ENCODE measurements at regions not wholly inside any gene's neighbourhood (a gene's known extent, or its start where the extent isn't known, plus 50 kb on each side); places are given as distances from the start of the nearest gene placed in this dataset.

- Histone ChIP-seq H3K18ac (ENCODE audit: extremely low read depth, low read length) (no peak overlapping the region), H4K91ac (replicated peaks; ENCODE audit: insufficient read length, low read length) (no peak overlapping the region), H3K56ac (replicated peaks; ENCODE audit: insufficient read length, low read depth, low read length) (no peak overlapping the region), H3K4me3 (ENCODE audit: extremely low read depth in 1 of 4, insufficient read depth in 2 of 4, low read depth in 3 of 4, low read length in 4 of 4) (no peak overlapping the region), H4K20me1 (replicated peaks in 1 of 2; ENCODE audit: control insufficient read depth in 1 of 2, insufficient read depth in 2 of 2, low read length in 2 of 2) (no peaks in the 10 kb centered on the region), H3K14ac (ENCODE audit: insufficient read length) (no peak overlapping the region), H3K23me2 (ENCODE audit: low read depth, low read length) (no peaks in the 10 kb centered on the region), H2BK120ac (replicated peaks; ENCODE audit: low read depth, low read length) (no peak overlapping the region), H3K27me3 (replicated peaks in 1 of 4; ENCODE audit: control insufficient read depth in 3 of 4, extremely low read depth in 1 of 4, insufficient read depth in 3 of 4, low read length in 3 of 4) (no peaks in the 10 kb centered on the region), H3K4ac (replicated peaks; ENCODE audit: insufficient read length, low read depth, low read length) (no peak overlapping the region), H3K79me2 (ENCODE audit: control insufficient read depth in 1 of 2, insufficient read depth in 2 of 2, low read length in 2 of 2) (no peaks in the 10 kb centered on the region), H4K8ac (ENCODE audit: extremely low read depth, insufficient read depth, low read length) (no peak overlapping the region), H3K9me3 (ENCODE audit: insufficient read depth in 2 of 2, low read depth in 1 of 2, low read length in 1 of 2) (no peaks in the 10 kb centered on the region), H3K79me1 (ENCODE audit: low read depth, low read length) (no peaks in the 10 kb centered on the region), H2AFZ (ENCODE audit: low read length) (no peak overlapping the region), H2BK5ac (ENCODE audit: low read depth, low read length) (no peak overlapping the region; the same call in 1 of the 2 replicates), H3K9ac (replicated peaks in 1 of 4; ENCODE audit: extremely low read depth in 1 of 4, low read depth in 3 of 4, low read length in 3 of 4) (no peak overlapping the region), H2BK12ac (ENCODE audit: low read depth, low read length) (no peak overlapping the region), H2BK15ac (ENCODE audit: low read length) (no peak overlapping the region), H3K27ac (ENCODE audit: low read depth, low read length) (no peak overlapping the region; the same call in 1 of the 2 replicates), H3K36me3 (ENCODE audit: control insufficient read depth in 2 of 4, insufficient read depth in 4 of 4, low read length in 3 of 4) (no peaks in the 10 kb centered on the region), H3K23ac (ENCODE audit: insufficient read length) (no peak overlapping the region), H3K4me1 (replicated peaks in 1 of 4; ENCODE audit: control insufficient read depth in 3 of 4, insufficient read depth in 4 of 4, low read length in 3 of 4) (no peaks in the 10 kb centered on the region), H4K5ac (ENCODE audit: insufficient read length, low read depth, low read length) (no peak overlapping the region), H3K4me2 (ENCODE audit: insufficient read depth in 1 of 2, low read depth in 2 of 2, low read length in 2 of 2) (no peak overlapping the region), H2BK20ac (ENCODE audit: low read length) (no peak overlapping the region), H2AK5ac (ENCODE audit: low read depth, low read length) (no peak overlapping the region)
- CTCF ChIA-PET (ENCODE audit: partially characterized antibody), result interaction anchor here (0.7 to 1.6 kb wide), 3 partner anchors 100 to 470 kb away, joined by 3 to 5 read pairs (median 3); no protein-coding TSS in a partner anchor
- FAIRE-seq (no peak), DNase-seq (ENCODE audit: low read depth in 1 of 2, low spot score in 2 of 2) (no peak)
- POLR2A ChIA-PET (ENCODE audit: partially characterized antibody), result no interaction called here
- 76% methylated on average over 5 of the region's 5 CpGs; no CpG with 5 or more reads in 1 of the 2 experiments for WGBS, 2 experiments (ENCODE audit: extremely low coverage in 1 of 2, insufficient coverage in 1 of 2, insufficient read length in 1 of 2, insufficient replicate concordance in 2 of 2, low coverage in 1 of 2, low lambda C conversion rate in 2 of 2, missing lambda C conversion rate in 1 of 2)
- no peak for TF ChIP-seq HDAC6 (IDR thresholded peaks at IDR 0.05; ENCODE audit: low read depth, low read length)
- TF ChIP-seq NANOG (IDR thresholded peaks at IDR 0.05; ENCODE audit: insufficient read depth, low read depth, low read length, poor library complexity, severe bottlenecking), result no peak
Observed at GRCh38 chr2:215831296-215831913, 181.9 kb downstream of the MREG start.

Measured in H1 (cell line).